ENCODE measurements at regions not wholly inside any gene's neighbourhood (a gene's known extent, or its start where the extent isn't known, plus 50 kb on each side); places are given as distances from the start of the nearest gene placed in this dataset.
"Not testable (repeated sequence)": the region's sequence is repeated elsewhere in the genome, so short reads cannot be mapped to it uniquely, and the experiment has no call there.

DNA sequence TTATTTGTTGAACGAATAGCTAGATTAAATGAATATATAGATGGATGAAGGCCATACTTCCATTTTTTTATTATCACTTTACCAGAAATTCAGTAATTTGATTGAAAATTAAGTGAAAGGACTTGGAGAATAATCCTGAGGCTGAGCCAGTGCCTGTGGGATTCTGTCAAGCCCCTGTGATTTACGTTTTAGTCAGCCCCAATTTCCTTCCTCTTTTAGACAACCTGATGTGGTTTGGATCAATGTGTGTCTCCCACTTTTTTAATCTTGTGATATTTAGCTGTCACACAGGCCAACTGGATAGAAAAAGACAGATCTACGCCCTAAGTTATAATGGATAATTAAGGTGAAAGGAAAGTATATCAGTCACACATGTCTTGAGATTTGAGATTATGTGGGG is 188.8 kb downstream of the EDN1 start:
- no peak for DNase-seq (ENCODE audit: low read depth)

DNA sequence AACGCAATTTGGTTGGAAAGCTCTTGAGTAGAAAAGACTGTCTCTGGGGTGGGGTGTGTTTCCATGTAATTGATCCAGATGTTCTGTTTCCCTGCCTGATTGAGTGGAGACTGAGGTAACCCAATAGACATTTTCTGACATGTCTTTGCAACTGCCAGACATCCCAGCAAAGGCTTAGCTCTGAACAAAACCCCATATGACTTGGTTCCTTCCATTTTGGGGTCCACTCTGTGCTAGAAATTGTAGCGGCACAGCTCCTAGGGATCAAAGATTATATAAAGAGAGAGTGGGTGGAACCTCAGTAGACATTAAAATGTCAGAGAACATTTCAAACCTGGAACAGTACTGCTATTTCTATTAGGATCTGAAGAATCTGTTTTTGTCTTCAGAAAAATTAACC is 189.3 kb downstream of the EDN1 start:
- no peak for DNase-seq (ENCODE audit: low read depth)

DNA sequence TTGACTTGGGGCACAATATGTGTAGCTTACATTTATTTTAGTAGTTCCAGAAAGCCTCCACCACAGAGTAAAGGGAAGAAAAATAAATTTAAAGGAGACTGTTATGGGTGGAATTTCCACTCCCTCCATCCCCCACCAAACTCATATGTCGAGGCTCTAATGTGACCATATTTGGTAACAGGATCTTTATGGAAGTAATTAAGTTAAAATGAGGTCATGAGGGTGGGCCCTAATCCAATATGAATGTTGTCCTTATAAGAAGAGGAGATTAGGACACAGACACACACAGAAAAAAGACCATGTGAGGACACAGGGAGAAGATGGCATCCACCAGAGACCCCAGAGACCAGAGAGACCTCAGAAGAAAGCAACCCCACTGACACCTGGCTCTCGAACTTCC is 189.7 kb downstream of the EDN1 start:
- no peak for DNase-seq (ENCODE audit: low read depth)

DNA sequence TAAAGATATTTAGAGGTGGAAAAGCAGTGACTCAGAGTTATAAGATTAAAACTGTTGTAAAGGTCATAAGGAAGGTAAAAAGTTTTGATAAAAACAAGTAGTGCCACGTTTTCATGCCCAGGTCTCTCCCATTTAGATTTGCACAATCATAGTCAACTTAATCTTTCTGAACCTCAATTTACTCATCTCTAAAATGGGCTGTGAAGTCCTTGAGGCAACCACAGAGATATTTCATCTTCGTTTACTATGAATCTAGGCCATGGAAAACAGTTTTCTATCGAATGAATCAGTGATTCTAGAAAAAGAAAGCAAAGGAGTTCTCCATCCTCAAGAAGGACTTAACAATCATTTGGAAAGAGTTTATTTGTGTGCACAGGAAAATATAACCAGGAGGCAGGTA is 190.2 kb downstream of the EDN1 start:
- no peak for DNase-seq (ENCODE audit: low read depth)

DNA sequence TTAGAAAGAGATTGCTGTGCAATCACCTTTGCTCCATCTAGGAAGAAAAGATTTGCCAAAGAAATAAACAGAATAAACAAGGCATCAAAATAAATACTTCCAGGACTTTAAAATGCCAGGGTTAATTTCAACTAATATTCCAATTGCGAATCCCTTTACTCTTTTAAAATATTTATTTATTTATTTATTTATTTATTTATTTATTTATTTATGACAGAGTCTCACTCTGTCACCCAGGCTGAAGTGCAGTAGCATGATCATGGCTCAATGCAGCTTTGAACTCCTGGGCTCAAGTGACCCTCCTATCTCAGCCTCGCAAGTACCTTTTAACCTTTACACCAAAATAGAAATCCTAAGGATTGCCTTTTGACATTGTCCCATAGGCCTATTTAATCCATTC is 191.1 kb downstream of the EDN1 start:
- no peak for DNase-seq (ENCODE audit: low read depth)

DNA sequence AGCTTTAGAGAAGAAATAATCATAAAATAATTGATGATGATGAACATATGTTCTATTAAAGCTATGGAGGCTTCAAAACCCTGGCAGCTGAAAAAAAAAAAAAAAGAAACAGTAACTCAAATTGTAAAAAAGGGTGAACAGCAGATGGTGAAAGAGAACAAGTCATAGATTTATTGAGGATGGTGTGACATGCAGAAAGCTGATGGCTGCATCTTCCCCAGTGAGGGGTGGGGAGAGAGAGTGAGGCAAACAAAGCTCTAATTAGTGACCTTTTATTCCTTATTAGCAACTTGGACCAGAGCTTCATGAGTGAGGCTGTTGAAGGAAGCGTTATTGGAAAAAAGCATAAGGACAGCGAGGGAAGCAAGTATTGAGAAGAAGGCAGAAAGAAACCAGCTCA is 191.7 kb downstream of the EDN1 start:
- no peak for DNase-seq (ENCODE audit: low read depth)

DNA sequence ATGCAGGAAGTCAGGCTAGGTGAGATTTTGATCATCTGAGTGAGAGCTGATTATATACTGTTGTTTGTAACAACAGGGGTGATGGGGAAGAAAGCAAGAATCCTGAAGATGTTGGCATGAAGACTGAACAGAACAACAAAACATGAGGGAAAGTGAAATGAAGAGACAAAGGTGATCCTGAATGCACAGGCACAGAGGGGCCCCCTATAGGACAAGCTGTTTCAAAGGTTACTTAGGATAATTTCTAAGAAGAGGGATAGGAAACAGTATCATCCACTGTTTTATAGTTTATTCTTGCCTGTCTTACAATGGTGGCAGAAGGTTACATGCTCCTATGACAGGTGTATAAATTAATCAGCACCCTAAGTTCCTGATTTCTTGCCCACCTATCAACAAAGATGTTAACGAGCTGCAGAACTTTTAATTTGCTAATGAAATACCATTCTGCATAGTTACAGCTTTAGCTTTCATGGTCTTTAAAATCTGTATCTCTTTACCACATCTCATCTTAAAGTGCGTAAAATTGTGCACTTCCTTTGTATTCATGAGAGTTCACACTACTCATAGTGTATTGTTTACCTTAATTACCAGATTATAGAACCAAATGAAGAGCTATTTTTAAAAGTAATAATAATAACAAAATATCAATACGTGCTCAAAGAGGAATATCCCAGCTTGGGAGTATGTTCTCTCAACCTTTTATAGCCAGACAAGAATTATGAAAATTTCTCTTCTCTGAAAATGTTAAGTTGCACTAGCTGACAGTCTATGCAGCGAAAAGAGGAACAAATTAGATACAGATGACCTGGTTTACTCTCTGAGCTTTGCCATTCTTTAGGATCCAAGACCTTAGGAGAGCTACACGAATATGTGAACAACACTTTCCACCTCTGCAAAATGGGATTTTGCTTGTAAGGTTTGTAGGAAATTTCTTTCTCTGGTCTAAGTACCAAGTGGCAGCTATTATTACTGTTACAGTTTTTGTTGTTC is 192.5 kb downstream of the EDN1 start:
- no peak for DNase-seq (ENCODE audit: low read depth)

DNA sequence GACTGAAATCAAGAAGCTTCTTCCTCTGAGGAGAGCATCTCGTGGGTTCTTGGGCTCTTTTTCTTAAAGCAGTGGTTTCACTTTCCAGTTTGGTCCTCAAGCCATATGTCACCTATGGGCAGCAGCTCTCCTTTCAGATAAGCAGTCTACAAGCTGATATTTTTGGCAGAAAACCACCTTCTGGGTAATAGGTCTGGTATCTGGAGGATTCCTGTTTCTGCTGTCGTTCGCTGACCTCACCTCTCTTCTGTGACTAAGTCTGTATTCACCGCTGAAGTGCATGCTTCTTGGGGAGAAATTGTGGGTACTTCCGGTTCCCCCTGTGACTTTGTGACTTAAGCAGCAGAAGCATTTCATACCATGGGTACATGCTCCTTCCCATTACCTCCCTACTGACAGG is 193.6 kb downstream of the EDN1 start:
- peak; percentile 61 for DNase-seq (ENCODE audit: low read depth)

DNA sequence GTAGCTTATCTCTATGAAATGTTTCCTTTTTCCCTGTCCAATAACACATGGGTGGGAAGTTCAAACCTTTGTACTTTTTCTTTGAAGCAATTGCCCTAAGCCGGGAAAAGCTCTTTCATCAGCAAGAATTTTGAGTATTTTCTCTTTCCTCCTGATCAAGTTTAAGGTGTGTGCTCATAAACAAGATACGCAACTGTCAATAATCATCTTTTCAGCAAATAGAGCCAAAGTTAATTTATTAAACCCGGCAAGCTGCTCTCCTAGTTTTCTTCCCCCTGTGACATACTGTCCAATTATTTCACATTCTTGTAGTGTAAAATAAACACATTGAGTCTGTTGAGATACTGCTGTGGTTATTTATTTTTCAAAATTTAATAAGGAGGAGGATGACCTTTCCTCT is 194.4 kb downstream of the EDN1 start:
- DNase-seq (ENCODE audit: low read depth): no peak

DNA sequence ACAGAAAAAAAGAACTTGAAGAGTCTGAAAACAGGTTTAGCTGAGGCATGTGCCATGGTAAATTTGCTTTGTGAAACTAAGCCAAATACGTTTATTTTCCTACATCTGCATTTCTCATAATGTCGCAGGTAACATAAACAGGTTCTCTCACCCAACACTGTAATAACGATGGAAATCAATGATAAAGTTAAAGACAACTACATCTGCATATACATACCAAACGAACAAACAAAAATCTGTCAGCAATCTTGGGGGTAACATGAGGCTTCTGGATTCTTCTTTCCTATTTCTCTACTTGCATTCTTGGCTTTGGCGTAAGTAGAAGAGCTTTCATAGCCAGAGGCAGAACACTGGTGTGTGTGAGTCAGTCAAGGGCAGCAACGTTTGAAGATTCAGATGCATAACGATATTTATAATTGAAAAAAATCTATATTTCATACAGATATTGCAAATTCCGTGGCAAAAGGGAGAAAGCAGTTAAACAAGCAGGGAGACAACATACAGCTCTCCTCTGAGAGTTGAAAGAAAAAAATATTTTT is 195.1 kb downstream of the EDN1 start:
- DNase-seq (ENCODE audit: low read depth): no peak

DNA sequence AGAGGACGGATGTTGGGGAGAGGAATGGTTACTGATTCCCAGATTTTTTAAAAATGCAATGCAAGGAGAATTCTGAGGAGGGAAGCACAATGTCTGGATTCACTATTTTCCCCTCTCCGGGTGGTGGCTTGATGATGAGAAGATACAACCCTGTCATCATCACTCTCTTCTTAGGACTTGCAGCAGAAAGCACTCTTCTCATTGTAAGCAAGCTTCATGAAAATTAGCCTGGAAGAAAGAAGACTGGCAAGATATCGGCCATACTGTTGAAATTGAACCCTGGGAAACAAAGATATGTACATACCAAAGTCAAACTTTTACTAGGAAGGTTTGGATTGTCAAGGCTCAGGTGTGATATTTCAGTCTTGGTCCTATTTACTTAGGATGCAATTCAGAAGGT is 195.7 kb downstream of the EDN1 start:
- DNase-seq (ENCODE audit: low read depth): no peak

DNA sequence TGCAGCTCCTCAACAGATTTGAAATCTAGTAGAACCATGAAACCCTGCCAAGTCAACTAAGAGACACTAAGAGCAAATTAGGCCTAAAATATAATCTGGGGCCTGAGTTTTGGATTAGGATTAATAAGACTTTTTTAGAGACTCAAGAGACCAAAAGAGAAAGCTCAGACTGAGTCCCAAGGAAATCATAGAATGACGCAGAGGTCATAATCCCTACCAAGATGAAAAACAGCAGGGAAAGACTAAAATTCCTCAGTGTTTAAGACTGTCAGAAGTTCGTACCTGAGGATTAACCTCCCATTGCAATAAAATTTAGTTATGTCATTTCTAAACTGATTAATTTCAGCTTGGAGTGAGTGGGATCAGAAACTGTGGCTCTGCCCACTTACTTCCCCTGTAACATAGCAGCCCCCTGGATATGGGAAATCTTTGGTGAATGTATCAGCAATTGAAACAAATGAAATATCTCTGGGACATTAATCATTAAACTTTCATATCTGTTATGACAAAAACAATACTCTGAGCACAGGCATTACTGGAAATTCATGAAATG is 200.3 kb downstream of the EDN1 start:
- DNase-seq (ENCODE audit: low read depth): no peak

DNA sequence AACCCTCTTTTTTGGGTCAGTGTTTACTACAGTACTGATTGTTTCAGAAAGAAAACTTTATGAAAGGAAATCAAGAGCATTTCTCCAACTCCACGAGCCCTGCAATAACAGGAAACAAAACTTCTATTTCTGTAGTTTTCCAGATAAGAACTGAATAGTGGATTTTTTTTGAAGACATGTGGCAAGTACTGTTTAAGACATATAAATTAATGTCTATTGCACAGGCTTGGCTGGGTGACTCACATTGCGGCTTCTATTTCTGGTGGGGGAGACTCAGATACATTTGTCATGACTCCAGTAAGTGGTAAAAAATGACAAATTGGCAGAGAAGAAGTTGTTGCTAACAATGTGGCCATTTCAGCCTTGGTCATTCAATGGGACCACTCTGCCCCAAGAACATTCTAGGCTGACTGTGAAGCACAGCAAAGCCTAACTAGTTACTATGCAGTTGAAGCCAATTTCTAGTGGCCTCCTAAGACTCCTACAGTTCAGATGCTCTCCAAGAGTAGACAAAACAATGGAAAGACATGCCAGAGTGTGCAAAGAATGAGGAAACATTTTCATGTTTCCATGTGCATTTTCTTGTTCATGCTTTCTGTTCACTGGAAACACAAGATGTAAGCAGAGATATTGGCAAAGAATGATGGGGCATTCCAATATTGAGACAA is 200.9 kb downstream of the EDN1 start:
- peak; percentile 87 for DNase-seq (ENCODE audit: low read depth)

DNA sequence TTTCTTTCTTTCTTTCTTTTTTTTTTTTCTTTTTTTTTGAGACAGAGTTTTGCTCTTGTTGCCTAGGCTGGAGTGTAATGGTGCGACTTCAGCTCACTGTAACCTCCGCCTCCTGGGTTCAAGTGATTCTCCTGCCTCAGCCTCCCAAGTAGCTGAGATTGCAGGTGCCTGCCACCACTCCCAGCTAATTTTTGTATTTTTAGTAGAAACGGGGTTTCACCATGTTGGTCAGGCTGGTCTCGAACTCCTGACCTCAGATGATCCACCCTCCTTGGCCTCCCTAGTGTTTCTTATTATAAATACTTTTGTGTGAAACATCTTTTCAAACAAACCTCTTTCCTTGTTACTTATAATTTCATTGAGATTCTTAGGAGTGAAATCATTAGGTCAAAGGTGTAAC is 202.8 kb downstream of the EDN1 start:
- DNase-seq (ENCODE audit: low read depth): not testable (repeated sequence)

DNA sequence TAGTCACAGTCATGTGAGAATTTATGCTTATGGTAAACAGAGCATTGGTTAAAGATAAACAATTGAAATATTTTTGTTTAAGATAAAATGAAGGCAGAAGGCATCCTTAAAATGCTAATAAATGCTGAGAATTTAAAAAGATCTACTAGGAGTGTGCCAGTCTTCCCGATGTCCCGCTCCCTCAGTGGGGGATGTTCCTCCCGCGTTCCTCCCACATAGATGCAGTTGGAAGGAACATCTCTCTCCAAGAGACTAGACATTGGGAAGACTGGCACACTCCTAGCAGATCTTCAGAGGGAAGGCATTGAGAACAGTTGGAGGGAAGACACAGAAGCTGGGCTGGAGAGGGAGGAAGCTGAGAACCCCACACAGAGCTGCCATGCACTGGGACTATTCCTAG is 203.3 kb downstream of the EDN1 start:
- DNase-seq (ENCODE audit: low read depth): no peak

DNA sequence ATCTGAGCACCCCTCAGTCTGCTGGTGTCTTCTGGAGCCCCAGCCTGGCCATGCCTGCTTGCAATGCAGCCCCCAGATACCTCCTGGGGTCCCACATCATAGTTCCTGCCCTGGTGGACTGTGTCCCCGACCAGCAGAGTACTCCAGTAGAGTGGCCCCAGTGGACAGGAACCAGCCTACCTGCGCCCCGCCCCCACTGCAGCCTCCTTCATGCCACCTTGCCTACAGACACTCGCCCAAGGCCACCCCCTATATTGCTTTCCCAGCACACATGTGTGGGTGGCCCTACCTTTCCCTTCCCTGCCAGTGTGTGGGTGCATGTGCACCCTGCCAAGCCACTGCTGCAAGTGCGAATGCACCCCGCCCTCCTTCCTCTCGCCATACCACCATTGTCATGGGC is 204.0 kb downstream of the EDN1 start:
- DNase-seq (ENCODE audit: low read depth): no peak

DNA sequence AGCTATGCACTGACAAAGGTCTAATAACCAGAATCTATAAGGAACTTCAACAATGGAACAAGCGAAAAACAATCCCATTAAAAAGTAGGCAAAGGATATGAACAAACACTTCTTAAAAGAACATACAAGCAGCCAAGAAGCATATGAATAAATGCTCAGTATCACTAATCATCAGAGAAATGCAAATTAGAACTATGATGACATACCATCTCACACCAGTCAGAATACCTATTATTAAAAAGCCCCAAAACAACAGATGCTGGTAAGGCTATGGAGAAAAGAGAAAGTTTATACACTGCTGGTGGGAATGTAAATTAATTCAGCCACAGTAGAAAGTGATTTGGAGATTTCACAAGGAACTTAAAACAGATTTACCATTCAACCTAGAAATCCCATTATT is 211.8 kb downstream of the EDN1 start:
- no peak for DNase-seq (ENCODE audit: low read depth)

DNA sequence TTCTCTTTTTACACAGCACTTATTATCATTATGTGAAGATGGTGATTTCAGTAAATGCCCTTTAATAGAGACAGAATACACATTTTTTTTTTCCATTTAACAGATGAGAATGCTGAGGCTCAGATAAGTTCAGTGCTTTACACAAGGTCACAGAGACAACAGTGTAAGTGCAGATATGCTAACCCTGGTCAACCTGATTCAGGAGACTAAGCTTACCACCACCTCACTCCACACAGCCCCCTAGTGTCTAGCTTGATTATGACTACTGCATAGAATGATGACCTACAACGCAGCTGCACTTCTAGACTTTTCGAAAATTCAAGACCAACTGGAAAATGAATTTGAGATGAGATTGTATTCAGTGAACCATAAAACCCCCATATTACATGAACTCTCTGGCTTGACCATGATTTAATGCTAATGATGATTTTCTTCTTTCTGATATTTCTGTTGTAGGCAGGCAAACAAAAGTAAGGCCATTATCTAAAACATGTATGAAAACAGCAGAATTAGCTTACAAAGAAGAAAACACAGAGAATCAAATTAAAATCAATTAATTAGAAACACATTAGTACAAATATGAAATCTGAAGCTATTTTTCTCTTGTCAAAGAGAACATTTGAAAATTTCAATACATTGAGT is 212.1 kb upstream of the PHACTR1 start:
- no peak for DNase-seq (ENCODE audit: low read depth)

DNA sequence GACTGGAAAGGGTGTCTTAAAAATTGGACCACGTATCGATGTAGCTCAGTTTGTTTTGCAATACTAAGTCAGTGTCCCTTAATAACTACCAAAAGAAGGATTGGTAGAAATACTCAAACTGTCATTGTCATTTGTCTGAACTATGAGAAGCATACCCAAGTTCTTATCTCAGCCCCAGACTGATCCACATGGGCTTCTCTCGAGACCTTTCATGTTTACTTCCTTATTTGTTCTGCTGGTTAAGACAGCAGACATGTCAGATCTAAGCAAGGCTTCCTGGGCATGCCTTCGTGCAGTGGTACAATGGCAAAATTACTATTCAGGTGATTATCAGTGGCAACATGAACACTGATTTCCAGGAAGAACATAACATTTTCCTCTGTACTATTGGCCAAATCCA is 211.1 kb upstream of the PHACTR1 start:
- DNase-seq (ENCODE audit: low read depth): no peak

DNA sequence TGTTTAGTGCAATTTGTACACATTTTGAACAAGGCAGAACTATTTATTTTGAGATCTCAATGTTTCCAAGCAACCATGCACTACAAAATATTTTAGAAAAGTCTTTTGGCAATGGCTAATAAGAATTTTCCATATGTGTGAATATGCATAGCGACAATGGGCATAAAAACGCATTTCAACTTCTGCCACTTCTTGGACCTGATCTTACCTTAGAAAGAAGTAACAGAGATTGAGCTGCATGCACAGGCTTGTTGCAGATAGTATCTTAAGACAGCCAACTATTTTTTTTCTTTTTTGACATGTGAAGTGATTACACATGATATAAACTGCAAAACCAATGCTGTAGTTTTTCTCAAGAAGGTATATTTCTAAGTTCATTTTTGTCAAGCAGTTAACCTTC is 210.4 kb upstream of the PHACTR1 start:
- DNase-seq (ENCODE audit: low read depth): no peak

DNA sequence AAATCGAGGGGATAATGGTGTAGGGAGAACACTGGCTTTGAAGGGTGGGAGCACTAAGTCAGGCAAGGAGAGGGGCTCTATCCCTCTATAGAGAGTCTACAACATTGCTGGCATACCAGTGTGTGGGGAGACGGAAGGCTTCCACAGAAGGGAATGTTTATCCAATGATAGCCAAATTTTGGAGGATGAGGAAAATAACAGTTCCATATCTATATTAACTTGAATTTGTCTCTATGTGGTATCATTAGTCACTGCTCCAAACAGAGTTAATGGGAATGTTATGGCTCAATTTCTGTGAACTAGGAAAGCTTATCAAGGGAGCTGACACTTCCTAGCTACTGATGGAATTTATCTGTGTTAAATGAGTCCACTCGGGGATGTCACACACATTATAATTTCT is 208.9 kb upstream of the PHACTR1 start:
- DNase-seq (ENCODE audit: low read depth): no peak

DNA sequence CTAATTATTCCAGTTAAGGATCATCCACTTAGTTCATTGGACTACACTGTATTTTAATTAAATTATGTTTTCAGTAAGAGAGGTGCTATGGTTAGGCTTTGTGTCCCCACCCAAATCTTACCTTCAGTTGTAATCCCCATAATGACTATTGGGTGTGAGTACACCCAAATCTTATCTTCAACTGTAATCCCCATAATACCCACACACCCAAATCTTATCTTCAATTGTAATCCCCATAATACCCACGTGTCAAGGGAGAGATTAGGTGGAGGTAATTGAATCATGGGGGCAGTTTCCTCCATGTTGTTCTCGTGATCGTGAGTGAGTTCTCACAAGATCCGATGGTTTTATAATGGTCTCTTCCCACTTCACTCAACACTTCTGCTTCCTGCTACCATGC is 208.0 kb upstream of the PHACTR1 start:
- no peak for DNase-seq (ENCODE audit: low read depth)

DNA sequence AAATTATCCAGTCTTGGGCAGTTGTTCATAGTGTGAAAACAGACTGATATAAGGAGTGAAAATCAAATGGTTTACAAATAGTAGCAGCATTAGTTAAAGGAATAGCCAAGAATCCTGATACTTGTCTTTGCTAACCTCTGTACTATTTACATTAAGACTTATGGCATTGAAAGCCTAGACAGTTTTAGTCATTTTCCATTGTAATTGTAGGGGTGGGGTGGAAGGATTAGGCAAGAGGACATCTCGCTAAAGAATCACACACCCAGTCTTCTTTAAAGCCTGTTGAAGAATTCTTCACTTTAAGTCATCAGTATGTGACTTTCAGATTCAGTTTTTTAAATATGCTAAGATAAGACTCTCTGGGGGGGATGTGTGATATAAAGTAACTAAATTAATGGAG is 207.5 kb upstream of the PHACTR1 start:
- DNase-seq (ENCODE audit: low read depth): no peak

All from GM04503 (cell line).